Activated CD8-positive, alpha-beta memory T cell treated with anti-CD3 and anti-CD28 coated beads, Interleukin-2, amount 50 U/mL, for 24 hours (primary cell): ENCODE measurements at regions not wholly inside any gene's neighbourhood (a gene's known extent, or its start where the extent isn't known, plus 50 kb on each side); places are given as distances from the start of the nearest gene placed in this dataset.

ENCODE experiments used
- DNase-seq: peaks from one replicate; pipeline ENCODE4 v3.0.0-alpha.2; 2020; ENCODE audit errors: extremely low read depth

DNA sequence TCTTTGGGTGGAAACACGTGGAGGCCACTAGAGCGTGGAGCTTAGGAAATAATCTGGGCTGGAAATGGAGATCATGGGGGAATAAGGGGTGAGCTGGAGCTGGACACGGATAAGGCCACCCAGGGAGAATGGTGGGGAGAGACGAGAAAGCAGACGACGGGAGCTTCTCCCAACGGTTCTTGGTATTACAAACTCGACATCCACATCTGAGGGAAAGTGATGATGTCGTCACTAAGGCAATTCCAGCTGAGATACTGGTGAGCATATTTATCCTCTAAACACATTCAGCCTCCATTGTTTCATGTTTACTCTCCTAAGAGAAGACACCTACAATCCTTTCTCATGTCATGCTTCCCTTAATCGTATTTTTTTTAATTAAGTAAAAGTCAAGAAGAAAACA lies 50.2 kb upstream of the SNX9 start:
- DNase-seq: no peak
